ENCODE measurements at regions not wholly inside any gene's neighbourhood (a gene's known extent, or its start where the extent isn't known, plus 50 kb on each side); places are given as distances from the start of the nearest gene placed in this dataset.

DNA sequence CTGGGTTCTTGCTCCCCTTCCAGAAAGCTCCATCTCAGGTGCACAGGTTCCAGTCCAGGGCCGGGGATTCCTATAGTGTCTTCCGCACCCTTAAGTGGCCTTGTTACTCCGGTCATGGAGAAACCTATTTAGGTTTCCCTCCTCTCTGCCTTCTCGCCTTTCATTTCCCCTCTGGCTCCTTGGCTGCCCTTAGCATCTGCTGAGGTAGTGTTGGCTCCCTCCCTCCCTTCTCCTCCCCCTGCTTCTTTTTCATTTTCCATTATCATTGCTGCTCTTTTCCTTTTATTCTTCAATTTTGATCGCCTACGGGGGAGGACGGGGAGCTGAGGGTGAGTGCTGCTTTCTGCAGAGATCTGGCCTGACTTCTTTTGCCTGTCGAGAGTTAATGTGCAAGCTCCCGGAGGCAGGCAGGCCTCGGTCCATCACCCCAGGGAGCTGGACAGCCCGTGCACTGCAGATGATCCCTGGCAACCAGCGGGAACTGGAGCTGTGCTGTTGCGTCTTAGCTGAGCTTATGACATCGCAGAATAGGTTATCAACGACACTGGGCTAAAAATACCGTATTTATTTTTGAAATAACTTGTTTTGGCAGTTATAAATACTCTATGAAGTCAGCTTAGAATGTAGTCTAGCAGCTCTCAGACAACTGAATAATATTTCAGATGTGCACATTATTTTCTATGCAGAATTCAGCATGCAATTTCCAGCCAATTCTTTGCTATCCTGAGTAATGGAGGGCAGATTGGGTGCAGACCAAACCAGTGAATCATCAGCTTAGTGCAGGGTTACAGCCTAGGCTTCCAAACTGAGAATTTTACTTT lies 141.9 kb downstream of the SLC4A3 start:
- DNase-seq (ENCODE audit: low read depth, low spot score): no peak

DNA sequence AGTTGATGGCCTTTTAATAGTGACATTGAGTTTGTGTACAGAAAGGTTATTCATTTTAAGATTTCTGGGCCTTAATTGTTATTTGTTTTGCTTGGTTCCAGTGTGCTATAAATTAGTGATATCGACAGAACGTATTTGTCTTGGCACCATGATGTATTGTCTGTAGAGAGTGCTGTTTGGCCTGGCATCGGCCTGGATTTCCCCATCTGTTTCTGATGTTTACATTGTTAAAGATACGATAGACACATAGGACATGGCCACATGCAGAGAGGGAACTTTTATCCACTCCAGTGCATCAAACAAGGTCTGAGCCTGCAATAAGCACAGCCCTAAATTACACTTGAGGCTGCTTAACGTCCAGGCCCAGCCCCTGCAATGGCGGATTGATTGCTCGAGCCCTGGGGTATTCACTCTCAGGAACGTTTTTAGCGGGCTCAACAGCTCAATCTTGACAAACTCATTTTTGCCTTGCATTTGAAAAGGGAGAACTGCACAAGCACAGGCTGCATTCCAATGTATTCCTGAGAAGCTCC lies 144.7 kb downstream of the SLC4A3 start:
- no peak for DNase-seq (ENCODE audit: low read depth, low spot score)

DNA sequence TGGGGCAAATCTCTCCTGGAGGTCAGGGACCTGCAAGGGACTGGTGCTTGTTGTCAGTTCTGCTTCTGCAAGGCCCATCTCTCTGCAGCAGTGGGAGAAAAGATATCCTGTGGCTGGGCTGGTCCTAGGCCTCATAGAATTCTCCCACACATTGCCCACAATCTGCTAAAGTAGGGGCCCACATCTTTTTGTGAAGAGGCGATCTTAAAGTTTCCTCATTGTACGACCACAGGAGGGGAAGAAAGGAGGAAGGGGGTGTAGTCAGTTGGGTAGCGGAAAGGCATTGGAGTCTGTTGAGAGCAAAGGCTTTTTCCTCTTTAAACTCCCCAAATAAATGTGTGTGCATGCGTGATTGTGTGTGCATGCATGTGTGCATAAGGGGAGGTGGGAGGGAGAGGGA lies 145.3 kb downstream of the SLC4A3 start:
- DNase-seq (ENCODE audit: low read depth, low spot score): no peak

DNA sequence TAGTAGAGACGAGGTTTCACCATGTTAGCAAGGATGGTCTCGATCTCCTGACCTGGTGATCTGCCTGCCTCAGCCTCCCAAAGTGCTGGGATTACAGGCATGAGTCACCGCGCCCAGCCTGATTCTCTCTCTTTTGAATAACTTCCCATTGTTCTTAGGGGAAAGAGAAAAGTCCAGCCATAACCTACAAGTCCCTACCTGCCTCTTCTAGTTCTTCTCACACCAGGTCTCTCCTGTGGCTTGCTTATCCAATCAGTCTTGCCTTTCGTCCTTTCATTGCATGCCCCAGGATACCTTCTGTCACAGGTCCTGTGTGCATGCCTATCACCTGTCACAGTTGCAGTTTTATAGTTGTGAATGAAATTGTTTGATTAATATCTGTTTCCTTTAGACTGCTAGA lies 148.1 kb downstream of the SLC4A3 start:
- DNase-seq (ENCODE audit: low read depth, low spot score): no peak

DNA sequence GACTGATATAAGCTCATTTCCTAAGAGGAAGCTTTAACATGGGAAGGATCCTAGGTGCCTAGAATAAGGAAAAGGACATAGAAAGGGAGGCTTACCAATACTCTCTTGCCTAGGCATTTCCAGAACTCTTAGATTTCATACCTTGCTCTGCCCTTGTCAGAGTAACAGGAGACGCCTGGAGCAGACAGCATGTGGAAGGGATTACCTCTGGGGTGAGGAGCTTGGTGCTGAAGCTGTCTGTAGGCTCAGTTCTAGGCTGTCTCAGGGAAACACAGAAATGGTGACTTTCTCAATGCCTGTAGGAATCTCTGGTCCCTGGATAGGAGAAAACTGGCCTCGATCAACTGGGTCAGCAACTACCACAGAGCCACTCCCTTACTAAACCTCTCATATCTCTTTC lies 150.0 kb downstream of the SLC4A3 start:
- no peak for DNase-seq (ENCODE audit: low read depth, low spot score)

DNA sequence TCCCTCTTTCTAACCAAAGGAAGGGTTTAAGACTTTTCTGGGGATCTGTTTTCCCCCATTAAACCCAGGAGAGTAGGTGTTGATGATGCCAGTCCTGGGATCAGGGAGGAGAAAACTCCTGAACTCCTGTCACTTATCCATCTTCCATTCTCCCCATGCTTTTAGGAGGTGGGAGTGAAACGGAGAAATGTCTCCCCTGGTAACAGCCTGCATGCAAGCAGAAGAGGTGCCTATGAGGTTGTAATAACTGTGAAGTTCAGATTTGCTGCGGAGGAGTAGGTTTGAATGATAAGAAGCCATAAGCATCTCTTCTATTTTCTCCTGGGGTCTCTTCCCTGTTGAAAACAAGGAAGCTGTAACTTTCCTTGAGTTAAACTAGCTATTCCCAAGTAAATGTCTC lies 150.8 kb downstream of the SLC4A3 start:
- DNase-seq (ENCODE audit: low read depth, low spot score): no peak

DNA sequence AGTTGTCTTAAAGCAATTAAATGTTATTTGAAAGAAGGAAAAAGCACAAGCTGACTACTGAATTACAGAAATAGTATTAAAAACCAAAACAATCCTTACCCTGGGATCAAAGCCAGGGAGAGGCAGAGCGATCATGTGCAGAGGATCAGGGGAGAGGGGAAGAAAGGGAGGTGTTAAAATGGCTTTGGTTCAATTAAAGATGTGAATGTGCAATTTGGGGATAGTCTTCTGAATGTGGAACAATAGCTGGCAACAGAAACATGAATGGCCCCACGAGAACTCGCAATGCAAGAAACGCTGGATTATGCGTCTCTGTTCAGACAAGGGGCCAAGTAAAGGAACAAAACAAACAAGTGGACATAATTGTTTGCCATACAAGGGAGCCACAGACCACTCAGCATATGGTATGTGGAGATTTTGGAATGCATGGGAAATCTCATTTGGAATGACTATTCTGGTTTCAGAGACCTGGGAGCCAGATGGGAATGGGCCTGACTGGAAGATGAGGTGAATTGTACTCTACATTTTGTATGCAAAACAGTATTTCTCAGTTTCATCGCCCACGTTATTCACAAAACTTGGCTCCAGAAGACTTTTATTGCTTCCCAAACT lies 155.4 kb downstream of the SLC4A3 start:
- no peak for DNase-seq (ENCODE audit: low read depth, low spot score)

DNA sequence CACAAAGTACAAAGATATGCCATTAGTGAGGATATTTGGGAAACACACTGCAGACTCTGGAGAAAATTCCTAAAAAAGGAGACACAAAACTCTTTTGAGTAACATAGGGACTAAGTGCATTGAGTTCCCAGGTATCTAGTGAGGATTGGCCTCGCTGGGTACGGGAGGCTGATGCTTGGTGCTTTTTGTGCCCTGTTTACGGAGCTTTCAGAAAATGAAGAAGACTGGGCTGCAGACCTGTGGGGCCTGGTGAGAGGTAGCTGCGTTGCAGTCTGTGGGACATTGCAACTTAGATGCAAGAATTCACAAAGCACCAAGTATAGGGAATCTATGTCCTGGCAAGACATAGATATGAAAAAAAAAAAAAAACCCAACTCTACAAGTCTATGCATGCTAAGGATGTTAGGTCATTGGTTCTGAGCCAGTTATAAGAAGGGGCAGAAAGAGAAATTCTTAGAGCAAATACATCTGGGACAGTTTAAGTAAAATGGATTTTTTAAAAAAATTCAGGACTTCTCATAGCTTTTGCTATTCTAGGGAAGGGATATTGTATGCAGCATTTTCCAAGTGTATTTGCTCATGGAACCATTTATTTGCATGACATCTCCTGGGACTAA lies 156.0 kb downstream of the SLC4A3 start:
- DNase-seq (ENCODE audit: low read depth, low spot score): no peak

DNA sequence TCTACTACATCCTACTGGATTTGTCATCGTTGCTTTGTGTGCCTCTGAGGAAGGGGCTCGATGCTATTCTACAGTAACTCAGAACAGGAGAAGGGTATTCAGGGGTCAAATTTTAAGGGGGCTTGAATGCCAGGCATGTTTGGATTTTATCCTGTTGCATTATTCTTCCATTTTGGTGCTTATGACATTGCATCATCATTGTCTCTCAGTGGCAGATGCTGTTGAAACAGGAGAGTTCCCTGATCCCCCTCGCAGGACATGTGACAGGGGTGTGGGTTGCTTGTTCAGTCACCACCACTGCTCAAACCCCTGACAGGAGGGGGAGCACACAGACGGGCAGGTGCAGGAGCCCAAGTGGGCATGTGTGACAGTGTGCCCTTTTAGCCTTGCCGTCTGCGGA lies 156.7 kb downstream of the SLC4A3 start:
- DNase-seq (ENCODE audit: low read depth, low spot score): no peak

DNA sequence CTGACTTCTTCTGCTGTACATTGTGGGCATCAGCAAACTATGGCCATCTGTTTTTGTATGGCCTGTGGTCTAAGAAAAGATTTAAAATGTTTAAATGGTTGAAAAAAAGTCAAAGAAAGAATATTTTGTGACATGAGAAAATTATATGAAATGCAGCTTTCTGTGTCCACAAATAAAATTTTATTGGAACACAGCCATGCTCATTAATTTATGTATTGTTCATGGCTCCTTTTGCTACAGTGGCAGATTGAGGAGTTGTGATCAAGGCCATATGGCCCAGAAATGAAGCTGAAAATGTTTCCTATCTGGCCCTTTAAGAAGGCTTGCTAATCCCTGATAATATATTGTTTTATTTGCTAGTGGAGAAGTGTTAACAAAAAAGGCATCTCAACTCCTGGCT lies 162.0 kb downstream of the SLC4A3 start:
- no peak for DNase-seq (ENCODE audit: low read depth, low spot score)

DNA sequence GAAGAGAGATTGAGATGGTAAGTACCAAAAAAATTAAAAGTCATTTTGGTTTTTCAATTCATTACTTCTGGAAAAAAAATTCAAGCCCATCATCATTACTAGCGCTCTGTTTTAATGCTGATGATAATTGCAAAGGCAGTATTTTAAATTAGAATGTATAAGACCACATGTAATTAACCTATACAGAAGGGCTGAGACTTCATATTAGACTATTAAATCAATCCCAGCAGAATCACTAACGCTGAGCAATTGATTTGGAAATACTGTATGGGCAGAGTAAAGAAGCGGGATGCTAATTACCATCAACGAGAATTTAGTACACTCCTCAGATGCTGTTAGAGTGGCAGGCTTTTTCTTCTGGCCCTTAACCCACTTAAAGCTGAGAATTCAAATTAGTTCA lies 165.0 kb downstream of the SLC4A3 start:
- no peak for DNase-seq (ENCODE audit: low read depth, low spot score)

DNA sequence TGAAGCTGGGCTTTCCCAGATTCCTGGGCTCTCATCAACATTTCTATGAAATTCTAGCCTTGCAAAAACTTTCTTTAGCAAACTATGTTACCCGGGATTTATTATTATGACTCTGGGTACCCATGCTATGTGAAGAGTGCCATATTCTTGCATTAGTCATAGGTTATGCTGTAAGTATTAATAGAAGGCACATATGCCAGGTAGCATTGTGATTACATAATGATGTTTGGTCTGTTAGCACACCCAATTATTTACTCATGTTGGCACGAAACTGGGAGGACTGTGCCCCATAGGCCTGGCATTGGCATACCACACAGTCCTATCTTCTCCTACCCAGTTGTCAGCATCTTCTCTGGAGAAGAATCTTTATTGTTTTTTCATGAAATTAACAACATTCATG lies 171.0 kb downstream of the SLC4A3 start:
- DNase-seq (ENCODE audit: low read depth, low spot score): no peak

DNA sequence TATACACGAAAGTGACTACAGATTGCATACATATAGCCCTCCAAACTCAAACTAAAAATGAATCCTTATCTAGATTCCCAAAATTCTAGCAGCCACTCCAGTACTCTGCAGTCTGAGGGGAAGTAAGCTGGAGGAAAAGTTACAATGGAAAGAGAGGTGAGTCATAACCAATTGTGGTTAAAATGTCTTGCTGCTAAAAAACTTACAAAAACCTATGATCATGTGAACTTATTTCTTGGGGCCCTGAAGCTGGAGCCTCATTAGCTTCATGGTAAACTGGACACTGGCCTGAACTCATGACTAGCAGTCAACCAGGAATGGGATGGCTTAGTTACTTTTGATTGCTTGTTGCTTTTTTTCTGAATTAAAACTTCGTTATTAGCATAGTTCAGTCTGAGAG lies 175.9 kb downstream of the SLC4A3 start:
- DNase-seq (ENCODE audit: low read depth, low spot score): no peak

DNA sequence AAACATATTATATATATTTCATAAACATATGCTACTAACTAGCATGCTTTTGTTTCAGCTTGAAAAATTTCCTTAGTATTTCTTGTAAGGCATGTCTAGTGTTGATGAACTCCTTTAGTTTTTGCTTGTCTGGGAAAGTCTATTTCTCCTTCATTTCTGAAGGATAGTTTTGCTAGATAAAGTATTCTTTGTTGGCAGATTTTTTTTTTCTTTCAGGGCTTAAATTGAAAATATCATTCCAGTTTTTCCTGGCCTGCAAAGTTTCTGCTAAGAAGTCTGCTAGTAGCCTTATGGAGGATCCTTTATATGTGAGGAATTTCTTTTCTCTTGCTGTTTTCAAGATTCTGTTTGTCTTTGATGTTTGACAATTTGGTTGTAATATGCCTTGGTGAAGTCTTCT lies 183.5 kb downstream of the SLC4A3 start:
- no peak for DNase-seq (ENCODE audit: low read depth, low spot score)

DNA sequence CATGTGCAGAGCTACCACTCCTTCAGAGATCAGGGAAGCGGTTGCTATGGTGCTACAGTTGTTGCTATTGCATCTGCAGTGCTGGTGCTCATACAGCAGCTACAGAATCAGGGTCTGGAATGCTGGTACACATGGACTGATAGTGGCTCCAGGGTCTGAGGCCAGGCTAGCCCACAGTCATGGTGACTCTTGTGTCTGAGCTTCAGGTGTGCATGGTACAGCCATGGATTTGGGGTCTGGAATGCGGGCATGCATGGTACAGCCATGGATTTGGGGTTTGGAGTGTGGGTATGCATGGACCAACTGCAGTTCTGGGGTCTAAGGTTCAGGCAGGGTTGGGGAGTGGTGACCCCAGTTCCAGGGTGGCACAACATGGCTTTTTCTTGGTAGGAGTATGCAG lies 185.2 kb downstream of the SLC4A3 start:
- no peak for DNase-seq (ENCODE audit: low read depth, low spot score)

DNA sequence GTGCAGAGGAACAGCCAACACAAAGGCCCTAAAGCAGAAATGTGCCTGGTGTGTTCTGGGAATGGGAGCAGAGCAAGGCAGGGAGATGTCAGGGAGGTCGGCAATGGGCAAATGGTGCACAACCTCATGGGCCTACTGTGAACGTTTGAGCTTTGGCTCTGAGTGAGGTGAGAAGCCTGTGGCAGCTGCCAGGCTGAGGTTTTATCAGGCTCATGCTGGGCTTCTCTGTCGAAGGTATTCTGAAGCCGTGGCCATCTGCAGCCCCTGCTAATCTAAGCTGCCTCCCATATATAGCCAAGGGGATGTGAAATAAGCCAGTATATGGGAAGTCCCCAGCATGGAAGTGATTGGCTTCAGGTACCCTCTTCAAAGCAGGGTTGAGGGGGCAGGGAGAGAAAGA lies 193.3 kb downstream of the SLC4A3 start:
- no peak for DNase-seq (ENCODE audit: low read depth, low spot score)

DNA sequence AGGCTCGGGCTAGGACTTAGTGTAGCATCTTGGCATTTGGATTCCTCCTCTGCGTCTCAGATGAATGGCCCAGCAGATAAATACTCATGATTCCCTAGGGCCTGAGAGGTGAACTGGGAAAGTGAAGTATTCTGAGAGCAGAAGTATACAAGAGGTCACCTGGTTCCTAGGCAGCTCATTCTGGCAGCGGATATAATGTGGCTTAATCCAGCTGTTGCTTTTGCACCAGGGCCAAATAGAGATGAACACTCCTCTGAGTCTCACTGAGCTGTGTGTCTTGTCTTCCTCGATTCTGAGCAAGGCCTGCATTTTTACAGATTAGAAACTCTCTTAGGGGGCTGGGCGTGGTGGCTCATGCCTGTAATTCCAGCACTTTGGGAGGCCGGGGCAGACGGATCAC lies 196.1 kb downstream of the SLC4A3 start:
- DNase-seq (ENCODE audit: low read depth, low spot score): no peak

DNA sequence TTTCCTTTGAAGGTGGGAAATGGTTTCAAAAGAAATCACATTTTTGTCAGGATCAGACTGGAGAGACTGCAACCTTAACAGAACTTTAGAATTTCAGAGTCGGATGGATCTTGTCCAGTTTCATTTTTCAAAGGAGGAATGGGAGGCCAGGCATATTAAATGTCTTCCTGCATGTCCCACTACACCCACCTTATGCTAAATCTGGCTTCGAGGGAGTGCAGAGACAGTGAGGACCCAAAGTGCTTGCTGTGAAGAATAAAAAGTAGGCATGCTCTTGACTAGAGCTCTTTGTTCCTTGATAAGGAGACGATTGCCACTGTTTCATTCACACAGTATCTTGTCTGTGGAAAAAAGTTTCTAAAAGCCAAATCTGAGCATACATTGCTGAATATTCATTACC lies 197.6 kb downstream of the SLC4A3 start:
- DNase-seq (ENCODE audit: low read depth, low spot score): no peak

DNA sequence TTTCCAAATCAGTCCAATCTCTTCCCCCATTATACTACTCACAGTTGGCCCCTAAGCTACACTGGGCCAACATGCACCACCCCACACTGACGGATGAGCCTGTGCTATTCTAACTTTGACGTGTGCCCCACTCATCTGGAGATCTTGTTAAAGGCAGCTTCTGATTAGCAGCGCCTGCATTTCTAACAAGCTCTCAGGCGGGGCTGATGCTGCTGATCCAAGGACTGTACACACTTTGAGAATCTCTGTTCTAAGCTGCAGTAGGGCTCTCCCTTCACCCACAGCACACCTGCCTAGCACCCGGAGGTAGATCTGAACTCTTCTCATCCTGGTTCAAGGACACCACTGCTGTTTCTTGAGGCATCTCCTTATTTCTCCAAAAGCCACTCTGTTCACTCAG lies 200.7 kb downstream of the SLC4A3 start:
- DNase-seq (ENCODE audit: low read depth, low spot score): no peak

DNA sequence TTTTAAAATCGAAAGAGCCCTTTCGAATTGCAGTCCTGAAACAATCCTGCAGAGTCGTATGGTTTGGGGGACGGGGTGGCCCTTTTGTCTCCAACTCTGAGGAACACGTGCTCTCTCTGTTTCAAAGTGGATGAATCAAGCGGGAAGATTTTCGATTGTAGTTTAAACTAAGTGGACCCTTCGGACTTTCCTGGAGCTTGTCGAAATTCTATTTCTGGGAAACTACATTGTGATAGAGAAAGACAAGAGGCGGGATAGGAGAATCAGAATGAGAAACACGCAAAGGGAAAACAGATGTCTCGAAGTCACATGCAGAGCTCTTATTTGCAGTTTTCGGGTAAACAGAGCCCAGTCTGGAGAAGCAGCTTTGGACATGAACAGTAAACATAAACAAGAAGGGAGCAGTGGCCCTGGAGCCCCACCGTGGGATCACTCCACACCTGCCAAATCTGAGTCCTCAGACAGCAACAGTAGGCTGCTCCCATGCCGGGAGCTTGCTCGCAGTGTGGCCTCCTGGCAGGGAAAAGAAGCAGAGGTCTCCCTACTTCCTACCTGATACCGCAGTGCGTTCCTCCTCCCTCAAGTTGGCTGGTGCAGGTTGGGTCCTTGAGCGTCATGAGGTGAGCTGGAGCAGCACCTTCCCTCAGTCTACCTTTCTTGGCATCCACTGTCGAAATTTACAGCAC lies 202.4 kb downstream of the SLC4A3 start:
- DNase-seq (ENCODE audit: low read depth, low spot score): no peak

DNA sequence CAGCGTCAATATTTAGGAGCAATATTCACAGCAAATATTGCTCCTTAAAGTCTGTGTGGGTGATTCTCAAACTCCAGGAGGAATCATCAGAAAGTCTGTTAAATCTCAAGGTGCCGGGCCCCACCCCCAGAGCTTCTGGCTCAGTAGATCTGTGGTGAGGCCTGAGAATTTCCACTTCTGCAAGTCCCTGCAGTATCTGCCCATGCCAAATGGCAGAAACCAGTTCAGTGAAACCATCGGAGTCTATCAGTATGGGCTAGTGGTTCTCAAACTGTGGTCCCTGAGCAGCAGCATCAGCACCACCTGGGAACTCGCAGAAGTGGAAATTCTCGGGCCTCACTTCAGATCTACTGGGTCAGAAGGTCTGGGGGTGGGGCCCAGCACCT lies 202.9 kb downstream of the SLC4A3 start:
- no peak for DNase-seq (ENCODE audit: low read depth, low spot score)

DNA sequence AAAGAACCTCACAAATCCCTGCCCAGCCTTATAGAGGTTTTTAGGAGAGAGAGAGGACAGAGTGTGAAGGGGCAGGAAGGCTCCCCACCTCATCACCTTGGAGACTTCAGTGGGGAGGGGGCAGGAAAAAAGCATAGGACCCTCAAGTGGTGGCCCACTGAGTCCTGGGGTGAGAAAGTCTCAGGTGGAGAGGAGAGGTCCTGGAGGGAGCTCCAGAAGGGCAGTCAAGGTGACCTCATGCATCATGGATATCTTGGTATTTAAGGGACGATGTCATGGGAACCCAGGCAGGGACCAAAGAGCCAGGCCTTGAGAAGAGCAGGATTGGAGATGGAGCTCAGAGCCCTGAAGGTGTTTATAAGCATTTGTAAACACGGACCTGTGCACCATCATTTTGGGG lies 204.5 kb downstream of the SLC4A3 start:
- DNase-seq (ENCODE audit: low read depth, low spot score): no peak
